ENCODE measurements at regions not wholly inside any gene's neighbourhood (a gene's known extent, or its start where the extent isn't known, plus 50 kb on each side); places are given as distances from the start of the nearest gene placed in this dataset.

DNA sequence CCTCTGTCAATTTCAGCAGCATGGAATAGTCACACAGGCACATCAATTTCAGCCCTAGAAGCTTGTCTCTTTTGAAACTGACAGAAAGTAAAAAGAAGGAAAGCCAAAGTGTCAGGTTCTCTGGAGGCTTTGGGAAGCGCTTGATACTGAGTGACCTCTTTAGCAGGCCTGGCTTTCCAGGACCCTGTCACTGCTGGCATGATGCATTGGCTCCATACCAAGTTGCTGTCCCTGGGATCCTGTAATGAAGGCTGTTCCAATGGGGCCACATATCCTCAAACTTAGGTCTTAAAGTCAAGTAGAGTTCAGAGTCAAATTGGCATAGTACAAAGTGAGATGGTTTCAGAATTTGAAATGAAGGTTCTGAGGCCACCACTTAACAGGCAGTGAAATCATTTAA lies 640.9 kb downstream of the SQOR start:
- TF ChIP-seq, protein P1, sequence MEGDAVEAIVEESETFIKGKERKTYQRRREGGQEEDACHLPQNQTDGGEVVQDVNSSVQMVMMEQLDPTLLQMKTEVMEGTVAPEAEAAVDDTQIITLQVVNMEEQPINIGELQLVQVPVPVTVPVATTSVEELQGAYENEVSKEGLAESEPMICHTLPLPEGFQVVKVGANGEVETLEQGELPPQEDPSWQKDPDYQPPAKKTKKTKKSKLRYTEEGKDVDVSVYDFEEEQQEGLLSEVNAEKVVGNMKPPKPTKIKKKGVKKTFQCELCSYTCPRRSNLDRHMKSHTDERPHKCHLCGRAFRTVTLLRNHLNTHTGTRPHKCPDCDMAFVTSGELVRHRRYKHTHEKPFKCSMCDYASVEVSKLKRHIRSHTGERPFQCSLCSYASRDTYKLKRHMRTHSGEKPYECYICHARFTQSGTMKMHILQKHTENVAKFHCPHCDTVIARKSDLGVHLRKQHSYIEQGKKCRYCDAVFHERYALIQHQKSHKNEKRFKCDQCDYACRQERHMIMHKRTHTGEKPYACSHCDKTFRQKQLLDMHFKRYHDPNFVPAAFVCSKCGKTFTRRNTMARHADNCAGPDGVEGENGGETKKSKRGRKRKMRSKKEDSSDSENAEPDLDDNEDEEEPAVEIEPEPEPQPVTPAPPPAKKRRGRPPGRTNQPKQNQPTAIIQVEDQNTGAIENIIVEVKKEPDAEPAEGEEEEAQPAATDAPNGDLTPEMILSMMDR (IDR thresholded peaks at IDR 0.05; ENCODE audit: insufficient read depth, low read length): no peak
- no peak for DNase-seq (ENCODE audit: low read depth)
- no peak overlapping the region for H3K4me3 ChIP-seq (ENCODE audit: low read depth, low read length)

DNA sequence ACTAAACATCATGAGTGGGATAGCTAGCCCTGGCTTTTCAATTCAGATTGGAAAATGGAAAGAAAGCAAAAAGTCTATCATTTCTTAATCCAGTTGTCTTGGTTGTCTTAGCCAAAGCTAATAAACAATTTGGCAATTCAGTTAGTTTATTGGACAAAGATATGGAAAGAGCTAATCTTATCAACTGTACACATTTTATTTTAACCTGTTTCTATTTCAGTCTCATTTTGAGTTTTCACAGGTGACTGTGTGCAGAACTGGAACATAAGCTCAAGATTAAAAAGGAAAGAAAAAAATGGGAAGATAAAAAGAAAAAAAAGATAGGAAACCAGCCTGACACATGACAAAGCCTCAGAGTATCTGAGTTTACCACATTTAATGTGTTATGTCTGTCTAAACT lies 642.6 kb downstream of the SQOR start:
- DNase-seq (ENCODE audit: low read depth): no peak
- no peak overlapping the region for H3K4me3 ChIP-seq (ENCODE audit: low read depth, low read length)
- TF ChIP-seq, protein P1 (IDR thresholded peaks at IDR 0.05; ENCODE audit: insufficient read depth, low read length): no peak

DNA sequence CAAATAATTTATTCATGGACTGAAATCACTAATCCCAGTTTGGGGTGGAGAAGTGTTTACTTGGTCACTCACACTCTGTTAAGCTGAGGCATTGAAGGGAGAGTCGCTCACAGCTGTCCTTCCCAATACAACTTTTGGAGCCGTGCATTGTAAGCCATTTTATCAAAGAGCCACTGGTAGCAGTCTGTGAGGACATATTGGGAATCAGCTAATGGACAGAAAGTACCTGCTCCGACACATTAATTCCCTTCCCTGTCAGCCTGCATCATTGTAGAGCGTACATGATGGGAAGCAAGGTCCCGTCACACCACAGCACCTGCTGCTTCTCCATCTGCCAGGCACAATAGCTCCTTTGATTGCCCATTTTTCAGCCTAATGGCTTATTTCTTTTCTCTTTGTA lies 643.2 kb downstream of the SQOR start:
- TF ChIP-seq, protein P1 (IDR thresholded peaks at IDR 0.05; ENCODE audit: insufficient read depth, low read length): no peak
- no peak for DNase-seq (ENCODE audit: low read depth)
- no peak overlapping the region for H3K4me3 ChIP-seq (ENCODE audit: low read depth, low read length)

DNA sequence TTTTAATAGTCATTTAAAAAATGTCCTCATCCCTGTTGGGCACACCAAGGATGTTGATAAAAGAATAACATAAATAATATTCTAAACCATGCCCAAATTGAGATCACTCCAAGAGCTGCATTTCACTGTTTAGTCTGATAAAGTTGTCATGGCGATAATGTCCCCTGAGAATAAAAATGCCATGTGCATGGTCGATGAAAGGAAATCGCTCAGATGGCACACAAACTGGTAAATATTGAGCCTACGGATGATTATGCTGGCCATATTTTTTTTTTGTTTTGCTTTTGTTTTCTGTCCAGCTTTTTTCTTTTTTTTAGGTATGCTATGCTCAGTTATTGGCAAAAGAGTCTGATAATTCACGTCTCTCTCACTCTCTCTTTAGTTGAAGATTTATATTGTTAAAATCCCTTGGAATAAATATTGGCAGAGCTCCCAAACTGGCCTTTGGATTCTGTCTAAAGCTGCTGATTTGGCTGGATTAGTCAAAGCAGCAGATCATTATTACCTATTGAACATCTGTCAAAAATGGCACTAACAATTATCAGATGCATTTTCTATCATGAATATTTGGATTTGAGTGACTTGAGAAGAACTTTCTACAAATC lies 643.8 kb downstream of the SQOR start:
- no peak for DNase-seq (ENCODE audit: low read depth)
- TF ChIP-seq, protein P1 (IDR thresholded peaks at IDR 0.05; ENCODE audit: insufficient read depth, low read length): no peak
- H3K4me3 ChIP-seq (ENCODE audit: low read depth, low read length): no peak overlapping the region

DNA sequence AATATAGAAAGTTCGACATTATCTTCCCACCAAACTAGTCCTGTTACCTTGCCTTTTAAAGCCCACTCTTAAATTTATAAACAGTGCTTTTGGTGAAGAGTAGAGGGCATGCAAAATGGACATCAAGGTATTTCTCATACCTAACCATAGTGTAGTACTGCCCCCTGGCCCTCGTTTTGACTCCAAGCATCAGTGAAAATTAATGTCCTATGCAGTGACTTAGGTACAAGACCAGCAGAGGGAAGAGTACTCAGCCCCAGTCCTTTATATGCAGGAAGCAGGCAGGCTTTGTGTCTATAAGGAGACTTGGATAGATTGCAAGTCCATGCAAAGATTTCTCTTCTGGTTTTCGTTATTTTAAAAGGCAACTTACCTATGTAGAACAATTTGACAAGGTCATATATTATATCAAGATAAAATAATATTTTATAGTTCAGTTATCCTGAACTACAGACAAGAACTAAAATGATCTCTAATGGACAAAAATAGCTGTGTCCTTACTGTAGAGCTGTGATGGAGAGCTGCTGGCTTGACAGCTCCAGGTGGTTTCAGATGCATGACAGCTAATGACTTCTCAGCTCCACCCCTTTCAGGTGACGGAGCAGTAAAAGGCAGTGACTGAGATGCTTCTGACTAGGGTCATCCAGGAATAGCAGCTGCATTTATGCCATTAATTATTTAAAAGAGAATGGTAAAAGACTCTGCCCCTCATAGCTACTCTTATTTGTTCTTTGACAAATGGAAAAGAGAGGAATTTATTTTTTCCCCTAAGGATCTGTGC lies 646.1 kb downstream of the SQOR start:
- TF ChIP-seq, protein P1 (IDR thresholded peaks at IDR 0.05; ENCODE audit: insufficient read depth, low read length): no peak
- DNase-seq (ENCODE audit: low read depth): no peak

DNA sequence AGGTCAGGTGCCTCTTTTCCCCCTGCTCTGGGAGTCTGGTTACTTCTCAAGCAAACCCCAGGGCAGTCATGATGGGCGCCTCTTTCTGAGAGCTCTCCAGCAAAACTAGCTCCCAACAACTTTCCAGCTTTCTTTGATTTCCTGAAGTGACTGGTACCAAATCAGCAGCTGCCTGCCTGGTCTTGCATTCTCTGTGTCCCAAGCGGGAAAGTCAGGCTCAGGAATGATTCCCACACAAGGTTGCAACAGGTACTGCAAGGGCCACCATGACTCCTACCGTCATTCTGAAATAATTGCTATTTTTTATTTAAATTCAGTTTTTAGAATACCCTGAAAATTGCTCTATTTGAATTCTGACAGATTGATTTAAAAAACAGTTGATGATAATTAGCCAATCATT lies 658.7 kb downstream of the SQOR start:
- no peak overlapping the region for H3K4me3 ChIP-seq (ENCODE audit: low read depth, low read length)
- TF ChIP-seq, protein P1 (IDR thresholded peaks at IDR 0.05; ENCODE audit: insufficient read depth, low read length): no peak
- no peak for DNase-seq (ENCODE audit: low read depth)

More for the DNA sequence above, 646.1 kb downstream of the SQOR start:
- H3K4me3 ChIP-seq (ENCODE audit: low read depth, low read length): no peak overlapping the region

Measured in fibroblast of the aortic adventitia (primary cell).